Activated CD8-positive, alpha-beta memory T cell treated with anti-CD3 and anti-CD28 coated beads, Interleukin-2, amount 10 ng/mL, durations not matched to agents 7 days and 5 days (primary cell): ENCODE measurements at regions not wholly inside any gene's neighbourhood (a gene's known extent, or its start where the extent isn't known, plus 50 kb on each side); places are given as distances from the start of the nearest gene placed in this dataset.
A peak's percentile ranks its signal among the peaks of the same experiment; 100 is the strongest.
"Not testable (repeated sequence)": the region's sequence is repeated elsewhere in the genome, so short reads cannot be mapped to it uniquely, and the experiment has no call there.

Source experiments
- ATAC-seq: fragments of 150-1000 bp; cut with Tn5 transposase; one replicate; pipeline ENCODE4 v1.10.0; 2021; ENCODE audit warnings: moderate library complexity
- CTCF ChIA-PET: fragments of 350-600 bp; sonication (Branson Sonifier 250); formaldehyde crosslinking; loops from one replicate; lab custom pipeline; 2021; ENCODE audit warnings: antibody characterized with exemption; lab: Charles Lee
- DNase-seq: peaks from one replicate; pipeline ENCODE4 v3.0.0-alpha.2; 2020
- H3K27ac Mint-ChIP-seq: one replicate; pipeline ENCODE4 v1.8.0; 2021; ENCODE audit warnings: mild to moderate bottlenecking, mixed read lengths
- H3K27me3 Mint-ChIP-seq: one replicate; pipeline ENCODE4 v1.8.0; 2021; ENCODE audit warnings: mixed read lengths
- H3K36me3 Mint-ChIP-seq: one replicate; pipeline ENCODE4 v1.8.0; 2021; ENCODE audit warnings: mild to moderate bottlenecking, mixed read lengths
- H3K4me1 Mint-ChIP-seq: one replicate; pipeline ENCODE4 v1.8.0; 2021; ENCODE audit warnings: mixed read lengths
- H3K4me3 Mint-ChIP-seq: one replicate; pipeline ENCODE4 v1.8.0; 2021; ENCODE audit warnings: mild to moderate bottlenecking, moderate library complexity, mixed read lengths
- H3K9me3 Mint-ChIP-seq: one replicate; pipeline ENCODE4 v1.8.0; 2022; ENCODE audit warnings: low read depth, mixed read lengths

GRCh38 chr2:87428452-87429130 lies 319.3 kb upstream of the PLGLB2 start:
- H3K4me1 Mint-ChIP-seq, ATAC-seq, H3K27me3 Mint-ChIP-seq, H3K9me3 Mint-ChIP-seq, H3K27ac Mint-ChIP-seq, CTCF ChIA-PET, DNase-seq, H3K4me3 Mint-ChIP-seq, H3K36me3 Mint-ChIP-seq: not testable (repeated sequence)

DNA sequence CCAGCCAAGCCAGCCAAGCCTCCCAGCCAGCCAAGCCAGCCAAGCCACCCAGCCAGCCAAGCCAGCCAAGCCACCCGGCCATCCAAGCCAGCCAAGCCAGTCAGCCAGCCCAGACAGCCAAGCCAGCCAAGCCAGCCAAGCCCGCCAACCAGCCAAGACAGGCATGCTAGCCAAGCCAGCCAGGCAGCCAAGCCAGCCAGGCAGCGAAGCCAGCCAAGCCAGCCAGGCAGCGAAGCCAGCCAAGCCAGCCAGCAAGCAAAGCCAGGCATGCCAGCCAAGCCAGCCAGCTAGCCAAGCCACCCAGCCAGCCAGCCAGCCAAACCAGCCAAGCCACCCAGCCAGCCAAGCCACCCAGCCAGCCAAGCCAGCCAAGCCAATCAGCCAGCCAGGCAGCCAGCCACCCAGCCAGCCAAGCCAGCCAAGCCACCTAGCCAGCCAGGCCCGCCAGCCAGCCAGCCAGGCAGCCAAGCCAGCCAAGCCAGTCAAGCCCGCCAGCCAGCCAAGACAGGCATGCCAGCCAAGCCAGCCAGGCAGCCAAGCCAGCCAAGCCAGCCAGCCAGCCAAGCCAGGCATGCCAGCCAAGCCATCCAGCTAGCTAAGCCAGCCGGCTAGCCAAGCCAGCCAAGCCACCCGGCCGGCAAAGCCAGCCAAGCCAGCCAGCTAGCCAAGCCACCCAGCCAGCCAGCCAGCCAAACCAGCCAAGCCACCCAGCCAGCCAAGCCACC lies 318.5 kb upstream of the PLGLB2 start:
- CTCF ChIA-PET, H3K9me3 Mint-ChIP-seq, H3K27ac Mint-ChIP-seq, H3K4me3 Mint-ChIP-seq, DNase-seq, H3K36me3 Mint-ChIP-seq, H3K4me1 Mint-ChIP-seq, ATAC-seq, H3K27me3 Mint-ChIP-seq: not testable (repeated sequence)

- H3K9me3 Mint-ChIP-seq, H3K4me1 Mint-ChIP-seq, H3K4me3 Mint-ChIP-seq, H3K27ac Mint-ChIP-seq, H3K36me3 Mint-ChIP-seq, ATAC-seq, H3K27me3 Mint-ChIP-seq, DNase-seq, CTCF ChIA-PET: not testable (repeated sequence)
These were observed 318.0 kb upstream of the PLGLB2 start for GRCh38 chr2:87429931-87430275.

- H3K27ac Mint-ChIP-seq, H3K9me3 Mint-ChIP-seq, H3K27me3 Mint-ChIP-seq, H3K36me3 Mint-ChIP-seq, H3K4me3 Mint-ChIP-seq, ATAC-seq, H3K4me1 Mint-ChIP-seq, CTCF ChIA-PET, DNase-seq: not testable (repeated sequence)
These were observed 316.8 kb upstream of the PLGLB2 start for GRCh38 chr2:87431051-87431450.

DNA sequence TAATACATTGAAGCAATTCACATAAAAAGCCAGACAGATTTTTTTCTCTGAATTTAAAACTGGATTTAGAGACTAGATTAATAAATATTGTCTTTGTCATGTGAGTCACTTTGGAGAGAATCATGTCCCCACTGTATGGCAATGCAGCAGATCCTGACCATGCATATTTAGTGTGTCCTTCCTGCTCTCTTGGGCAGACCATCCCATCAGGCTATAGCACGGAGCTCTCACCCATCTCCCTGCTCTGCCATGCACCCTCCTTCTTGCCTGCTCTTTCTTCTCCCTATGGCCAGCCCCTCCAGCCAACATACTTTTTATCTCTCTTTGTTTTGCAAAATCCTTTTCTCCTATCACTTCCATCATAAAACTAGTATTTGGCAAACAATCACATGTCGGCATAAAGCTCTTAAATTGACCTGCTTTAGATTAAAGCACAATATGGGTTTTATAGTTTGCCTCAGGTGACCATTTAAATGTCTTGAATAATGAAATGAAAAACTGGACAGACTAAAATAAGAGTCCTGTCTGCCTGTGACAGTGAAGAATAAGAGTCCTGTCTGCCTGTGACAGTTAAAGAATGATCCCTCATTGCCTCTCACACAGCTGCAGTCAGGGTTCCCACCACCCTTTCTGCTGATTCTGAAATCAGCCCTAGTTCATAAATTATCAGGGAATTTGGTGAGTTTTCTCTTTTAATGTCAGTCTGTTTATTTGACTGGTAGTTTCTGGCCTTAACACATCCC lies 315.0 kb upstream of the PLGLB2 start:
- H3K27ac Mint-ChIP-seq, H3K27me3 Mint-ChIP-seq, ATAC-seq, H3K9me3 Mint-ChIP-seq, H3K4me1 Mint-ChIP-seq, H3K4me3 Mint-ChIP-seq, CTCF ChIA-PET, DNase-seq: not testable (repeated sequence)
- H3K36me3 Mint-ChIP-seq = peaks cover 11% of the 10 kb centered on the region

DNA sequence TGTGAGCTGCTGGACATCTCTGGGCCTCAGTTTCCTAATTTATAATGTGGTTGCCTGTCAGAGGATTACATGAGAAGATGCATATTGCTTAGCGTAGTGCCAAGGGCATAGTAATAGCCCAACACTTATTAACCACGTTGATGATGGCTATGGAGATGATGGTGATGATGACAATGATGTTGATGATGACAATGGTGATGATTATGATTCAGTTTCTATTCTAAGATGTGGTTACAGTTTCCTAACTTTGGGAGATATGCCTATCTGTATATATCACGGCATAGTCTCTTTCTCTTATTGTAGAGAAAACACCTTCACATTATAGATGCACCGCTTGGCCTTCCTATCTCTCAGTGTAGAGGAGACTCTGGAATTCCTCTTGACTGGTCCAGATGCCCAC lies 311.9 kb upstream of the PLGLB2 start:
- H3K9me3 Mint-ChIP-seq, CTCF ChIA-PET, ATAC-seq, H3K27ac Mint-ChIP-seq, H3K27me3 Mint-ChIP-seq, H3K4me3 Mint-ChIP-seq, DNase-seq, H3K4me1 Mint-ChIP-seq: not testable (repeated sequence)
- peaks cover 14% of the 10 kb centered on the region for H3K36me3 Mint-ChIP-seq

DNA sequence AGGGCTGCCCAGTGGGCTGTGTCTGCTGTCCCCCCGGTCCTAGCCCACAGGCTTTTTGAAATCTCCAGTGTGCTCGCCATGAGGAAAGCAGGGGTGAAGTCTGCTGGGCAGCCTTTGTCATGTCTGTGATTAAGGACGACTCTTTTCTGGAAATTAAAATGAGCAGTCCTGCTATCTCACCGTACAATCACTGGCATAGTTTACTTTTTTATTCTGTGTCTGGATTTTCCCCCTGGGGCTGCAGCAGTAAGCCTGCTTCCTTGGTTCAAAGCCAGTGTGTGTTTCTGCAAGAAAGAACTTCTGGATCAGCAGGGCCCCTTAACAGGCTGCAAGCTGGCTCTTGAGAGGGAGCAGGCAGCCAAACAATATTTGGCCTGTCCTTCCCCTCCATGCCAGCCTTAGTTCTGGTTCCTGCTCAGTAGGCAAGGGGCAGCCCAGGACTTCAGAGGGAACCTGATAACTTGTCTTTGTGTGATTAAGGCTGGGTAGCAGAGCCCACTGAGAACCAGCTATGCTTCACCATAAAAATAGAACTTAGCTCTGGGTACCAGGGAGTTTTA lies 310.1 kb upstream of the PLGLB2 start:
- ATAC-seq, DNase-seq, CTCF ChIA-PET, H3K27me3 Mint-ChIP-seq, H3K4me3 Mint-ChIP-seq, H3K9me3 Mint-ChIP-seq, H3K27ac Mint-ChIP-seq: not testable (repeated sequence)
- H3K4me1 Mint-ChIP-seq = peaks cover 24% of the 10 kb centered on the region
- H3K36me3 Mint-ChIP-seq = peaks cover 11% of the 10 kb centered on the region

GRCh38 chr2:87438780-87439454 lies 309.0 kb upstream of the PLGLB2 start:
- CTCF ChIA-PET, ATAC-seq, H3K4me3 Mint-ChIP-seq, DNase-seq, H3K9me3 Mint-ChIP-seq, H3K27me3 Mint-ChIP-seq, H3K27ac Mint-ChIP-seq: not testable (repeated sequence)
- peaks cover 11% of the 10 kb centered on the region for H3K36me3 Mint-ChIP-seq
- peaks cover 28% of the 10 kb centered on the region for H3K4me1 Mint-ChIP-seq

DNA sequence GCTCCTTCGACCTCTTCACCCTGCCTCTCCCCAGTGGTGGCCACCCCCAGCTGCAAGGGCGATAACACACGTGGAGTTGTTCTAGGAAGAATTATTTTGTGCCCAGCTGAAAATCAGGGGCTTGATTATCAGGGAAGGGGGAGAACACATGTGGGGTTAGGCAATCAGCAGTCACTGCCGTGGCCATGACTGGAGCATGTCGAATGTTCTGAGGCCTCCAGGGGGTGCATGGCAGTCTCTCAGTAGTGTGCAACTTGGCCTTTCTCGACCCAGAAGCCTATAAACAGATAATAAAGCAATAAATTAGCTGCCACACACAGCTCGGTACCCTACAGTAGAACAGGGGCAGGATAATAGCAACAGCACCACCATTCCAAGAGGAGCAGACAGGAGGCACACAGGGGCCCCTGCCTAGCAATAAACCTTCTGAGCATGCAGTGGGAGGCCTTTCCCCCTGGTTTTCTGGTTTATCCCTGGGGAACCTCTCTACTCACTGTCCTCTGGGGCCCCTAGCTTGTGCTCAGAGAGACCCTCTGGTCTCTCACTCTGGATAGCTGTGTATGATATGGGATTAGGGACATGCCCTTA lies 308.2 kb upstream of the PLGLB2 start:
- H3K4me3 Mint-ChIP-seq, DNase-seq, CTCF ChIA-PET, H3K27me3 Mint-ChIP-seq, H3K9me3 Mint-ChIP-seq, ATAC-seq: not testable (repeated sequence)
- Mint-ChIP-seq H3K36me3 (peaks cover 13% of the 10 kb centered on the region), H3K27ac (peak overlapping the region; percentile 17), H3K4me1 (peaks cover 32% of the 10 kb centered on the region)

DNA sequence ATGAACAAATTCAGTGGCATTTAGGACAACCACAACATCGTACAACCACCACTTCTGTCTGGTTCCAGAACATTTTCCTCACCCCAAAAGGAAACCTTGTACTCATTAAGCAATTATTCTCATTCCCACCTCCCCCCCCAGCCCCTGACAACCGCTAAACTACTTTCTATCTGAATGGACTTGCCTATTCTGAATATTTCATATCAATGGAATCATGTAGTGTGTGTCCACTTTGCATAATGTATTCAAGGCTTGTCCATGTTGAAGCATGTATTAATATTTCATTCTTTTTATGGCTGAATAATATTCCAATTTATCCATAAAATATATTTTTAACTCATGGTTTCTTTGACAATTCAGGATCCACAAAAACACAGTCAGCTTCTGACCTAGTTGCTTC lies 307.2 kb upstream of the PLGLB2 start:
- ATAC-seq, DNase-seq, H3K27me3 Mint-ChIP-seq, H3K9me3 Mint-ChIP-seq, CTCF ChIA-PET: not testable (repeated sequence)
- H3K36me3 Mint-ChIP-seq = peaks cover 11% of the 10 kb centered on the region
- H3K4me3 Mint-ChIP-seq = peak overlapping the region; percentile 10
- H3K4me1 Mint-ChIP-seq = peaks cover 40% of the 10 kb centered on the region
- peak overlapping the region; percentile 87 for H3K27ac Mint-ChIP-seq

- H3K4me3 Mint-ChIP-seq = peak overlapping the region; percentile 10
- peaks cover 42% of the 10 kb centered on the region for H3K4me1 Mint-ChIP-seq
- DNase-seq (peak; percentile 63), ATAC-seq (peak; percentile 3)
- peak overlapping the region; percentile 87 for H3K27ac Mint-ChIP-seq
- H3K36me3 Mint-ChIP-seq = peaks cover 13% of the 10 kb centered on the region
- H3K27me3 Mint-ChIP-seq, CTCF ChIA-PET, H3K9me3 Mint-ChIP-seq: not testable (repeated sequence)
These were observed 306.5 kb upstream of the PLGLB2 start for GRCh38 chr2:87441375-87441774.

DNA sequence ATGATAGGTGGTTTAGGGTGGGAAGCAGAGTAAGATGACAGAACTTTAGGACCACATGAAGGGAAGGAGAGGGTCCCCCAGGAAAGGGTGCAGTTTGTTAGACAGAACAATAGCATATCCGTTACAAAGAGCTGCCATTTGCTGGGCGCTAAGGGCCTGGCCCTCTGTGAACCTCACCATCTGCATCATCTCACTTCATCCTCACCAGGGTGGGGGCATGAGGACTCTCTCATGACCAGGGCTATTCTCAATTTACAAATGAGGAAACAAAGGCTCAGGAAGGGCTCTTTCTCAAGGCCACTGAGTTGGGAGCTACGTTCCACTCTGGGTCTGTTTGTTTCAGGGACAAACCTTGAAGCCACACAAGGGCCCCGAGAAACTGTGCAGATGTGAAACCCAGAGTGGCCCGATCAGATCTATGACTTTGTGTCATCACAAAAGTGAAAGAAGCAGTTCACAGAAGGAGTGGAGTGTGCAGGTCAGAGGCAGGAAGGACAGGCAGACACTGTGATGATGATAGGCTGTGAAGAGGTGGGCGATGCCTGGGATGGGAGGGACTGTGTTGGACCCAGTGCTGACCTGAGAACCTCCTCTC lies 304.8 kb upstream of the PLGLB2 start:
- H3K9me3 Mint-ChIP-seq, H3K36me3 Mint-ChIP-seq, H3K27me3 Mint-ChIP-seq, CTCF ChIA-PET: not testable (repeated sequence)
- Mint-ChIP-seq H3K27ac (peak overlapping the region; percentile 97), H3K4me1 (peaks cover 45% of the 10 kb centered on the region), H3K4me3 (peak overlapping the region; percentile 50)
- DNase-seq (peak; percentile 82), ATAC-seq (peak; percentile 94)
